HG03159 (cell line): ENCODE measurements at regions not wholly inside any gene's neighbourhood (a gene's known extent, or its start where the extent isn't known, plus 50 kb on each side); places are given as distances from the start of the nearest gene placed in this dataset.
A peak's percentile ranks its signal among the peaks of the same experiment; 100 is the strongest.
"Not testable (repeated sequence)": the region's sequence is repeated elsewhere in the genome, so short reads cannot be mapped to it uniquely, and the experiment has no call there.

Source experiments
- ATAC-seq: cut with Tn5 transposase; IDR thresholded peaks from one replicate; pipeline ENCODE4 v1.9.1; 2021; ENCODE audit warnings: mild to moderate bottlenecking, moderate library complexity; ENCODE audit not compliant: unreplicated experiment

DNA sequence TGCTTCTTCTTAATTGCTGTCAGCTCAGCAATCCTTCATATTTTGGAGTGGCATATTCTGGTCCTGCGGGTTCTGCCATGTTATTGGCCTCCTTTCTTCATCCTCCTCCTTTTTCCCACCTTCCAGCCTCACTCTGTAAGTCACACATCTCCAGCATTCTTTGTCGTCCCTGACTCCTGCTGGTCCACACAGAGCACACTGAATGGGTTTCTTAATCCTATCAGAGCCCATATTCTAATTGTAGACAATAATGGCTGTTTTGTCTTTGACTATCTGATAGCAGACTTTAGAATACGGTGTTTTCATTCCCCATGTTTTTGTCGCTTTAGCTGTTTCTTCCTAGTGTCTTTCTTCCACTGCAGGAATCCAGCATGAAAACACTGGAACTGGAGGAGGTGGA, 389.6 kb downstream of the REEP3 start:
- no peak for ATAC-seq

DNA sequence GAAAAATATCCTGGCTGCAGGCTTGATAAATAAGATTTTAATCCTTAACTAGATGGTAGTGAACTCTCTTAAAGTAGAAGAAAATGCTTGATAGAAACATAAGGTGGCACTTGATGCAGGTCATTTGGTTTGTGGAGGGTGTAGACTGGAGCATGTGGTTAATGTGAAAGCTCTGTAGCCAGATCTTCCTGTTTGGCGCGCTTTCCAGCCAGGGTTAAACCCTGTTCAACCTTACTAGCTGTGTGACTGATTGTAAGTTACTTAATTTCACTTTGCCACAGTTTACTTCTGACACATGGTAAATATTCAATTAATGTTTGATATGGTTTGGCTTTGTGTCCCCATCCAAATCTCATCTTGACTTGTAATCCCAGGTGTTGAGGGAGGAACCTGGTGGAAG, 394.0 kb downstream of the REEP3 start:
- no peak for ATAC-seq

DNA sequence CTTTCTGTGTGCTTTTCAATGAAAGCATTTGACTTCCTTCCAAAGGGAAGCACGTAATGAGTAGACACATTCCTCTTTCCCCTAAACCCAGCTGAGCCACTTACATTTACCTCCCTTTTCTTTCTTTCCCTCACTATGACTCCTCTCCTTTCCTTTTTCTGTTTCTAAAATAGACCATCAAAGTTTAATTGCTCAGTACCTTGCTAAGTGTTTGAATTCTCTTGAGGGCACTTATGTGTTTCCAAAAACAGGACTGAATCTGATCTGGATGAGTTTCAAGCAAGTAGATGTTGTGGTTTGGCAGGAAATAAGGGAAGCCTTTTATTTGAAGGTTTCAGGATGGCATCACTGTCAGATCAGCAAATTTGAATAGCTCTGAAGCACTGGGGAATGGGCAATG, 396.2 kb downstream of the REEP3 start:
- ATAC-seq, result no peak

GRCh38 chr10:63919575-63920279, 398.5 kb downstream of the REEP3 start:
- ATAC-seq, result no peak

DNA sequence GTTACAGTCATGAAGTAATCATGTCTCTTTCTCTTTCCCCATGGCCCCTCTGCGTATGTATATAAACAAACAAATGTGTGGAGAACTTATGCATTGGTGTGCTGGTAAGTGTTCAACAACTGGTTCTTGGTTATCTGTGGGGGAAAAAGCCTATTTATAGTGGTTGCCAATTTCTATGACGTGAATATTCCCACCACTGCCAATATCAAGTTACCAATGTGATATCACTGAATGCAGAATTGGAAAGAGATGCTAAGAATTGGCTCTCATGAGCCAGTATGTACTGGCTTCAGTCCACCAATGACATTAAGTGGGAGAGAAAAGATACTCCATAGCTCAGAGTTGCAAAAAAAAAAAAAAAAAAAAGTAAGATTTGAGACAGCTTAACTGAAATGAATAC, 399.7 kb downstream of the REEP3 start:
- ATAC-seq, result no peak

DNA sequence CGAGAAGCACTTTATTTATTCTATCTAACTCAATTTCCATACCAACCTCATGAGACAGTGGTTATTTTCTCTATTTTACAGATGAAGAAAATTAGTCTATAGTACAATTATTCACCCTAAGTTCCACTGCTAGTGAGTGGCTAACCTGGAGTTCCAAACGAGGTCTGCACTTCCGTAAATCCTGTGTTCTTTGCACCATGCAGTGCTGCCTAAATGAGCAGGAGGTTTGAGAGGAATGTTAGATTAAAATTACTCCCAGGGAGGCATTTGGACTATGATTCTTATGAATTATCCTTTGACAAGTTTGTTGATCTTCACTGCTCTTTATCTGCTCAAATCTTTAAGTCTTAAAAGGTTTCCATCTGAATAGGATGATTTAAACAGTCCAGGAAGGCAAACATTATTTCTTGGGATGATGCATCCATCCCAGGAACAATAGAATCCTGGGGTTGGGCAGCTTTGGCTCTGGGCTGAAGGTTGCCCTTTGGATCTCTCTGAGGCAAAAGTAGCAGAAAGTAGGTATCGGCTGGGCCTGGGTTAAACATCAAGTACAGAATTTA, 400.8 kb downstream of the REEP3 start:
- no peak for ATAC-seq

- no peak for ATAC-seq
These were observed 401.5 kb downstream of the REEP3 start for GRCh38 chr10:63922468-63923284.

- ATAC-seq, result no peak
These were observed 408.7 kb downstream of the REEP3 start for GRCh38 chr10:63929831-63930467.

GRCh38 chr10:63930584-63930983, 409.4 kb downstream of the REEP3 start:
- no peak for ATAC-seq

DNA sequence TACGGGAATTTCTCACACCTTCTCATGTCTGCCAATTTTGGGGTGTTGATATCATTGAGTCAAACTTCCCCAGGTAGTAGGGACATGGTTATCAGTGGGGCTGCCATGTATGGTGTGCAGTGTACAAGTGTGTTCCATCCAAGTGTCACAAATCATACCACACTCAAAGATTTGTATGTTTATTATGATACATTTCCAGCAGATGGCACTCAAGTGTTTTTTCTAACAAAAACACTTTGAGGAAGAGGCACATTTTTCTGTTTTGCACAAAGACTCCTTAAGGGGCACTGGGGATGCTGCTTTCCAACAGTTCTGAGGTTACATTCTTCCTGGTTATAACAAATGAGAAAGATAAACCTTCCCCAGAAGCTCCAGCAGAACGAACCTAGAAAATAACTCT, 414.5 kb downstream of the REEP3 start:
- no peak for ATAC-seq

DNA sequence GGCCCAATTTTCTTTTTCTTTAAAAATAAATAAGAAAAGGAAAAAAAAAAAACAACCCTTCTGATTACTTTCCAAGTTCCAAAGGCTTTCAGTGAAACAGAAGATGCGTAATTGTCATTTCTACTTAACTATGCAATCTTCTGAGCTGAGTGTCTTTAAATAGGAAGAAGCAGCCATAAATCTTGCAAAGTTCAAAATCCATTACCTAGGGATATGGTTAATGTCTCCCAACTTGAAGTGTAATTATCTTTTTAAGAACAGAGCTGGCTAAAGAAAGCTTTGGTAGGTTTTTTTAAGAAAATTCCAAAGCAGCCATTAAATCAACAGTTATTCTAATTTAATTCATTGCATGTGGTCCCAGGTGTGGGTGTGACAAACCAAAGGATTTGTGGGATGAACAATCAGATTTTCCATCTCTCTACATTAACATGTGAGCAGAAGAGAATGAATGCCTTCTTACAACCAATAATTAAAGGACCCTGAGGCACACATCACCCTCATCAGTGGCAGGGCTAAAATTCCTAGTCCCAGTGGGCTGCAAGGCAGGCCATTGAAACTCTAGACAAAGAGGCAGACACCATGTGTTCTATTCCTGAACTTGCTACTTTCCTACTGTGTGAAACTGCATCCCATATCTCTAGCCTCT, 419.2 kb downstream of the REEP3 start:
- ATAC-seq, result no peak

- no peak for ATAC-seq
These were observed 443.2 kb downstream of the REEP3 start for GRCh38 chr10:63964406-63964805.

DNA sequence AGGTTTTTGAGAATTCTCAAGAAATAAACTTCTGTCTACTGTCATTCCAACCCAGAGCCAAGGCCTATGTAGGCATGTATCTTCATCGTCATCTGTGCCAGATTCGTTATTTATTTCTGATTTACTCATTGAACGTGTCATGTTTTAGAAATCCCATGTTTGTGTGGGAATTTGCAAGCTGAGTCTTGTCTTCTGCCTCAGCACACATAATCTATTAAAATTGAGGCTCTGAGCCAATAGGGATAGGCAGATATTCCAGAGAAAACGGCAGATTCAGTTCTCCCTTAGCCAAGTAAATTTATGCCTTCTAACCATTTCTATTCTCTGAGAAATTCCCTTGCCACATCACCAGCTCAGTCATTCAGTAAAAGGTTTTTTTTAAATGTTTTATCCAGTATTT, 444.6 kb downstream of the REEP3 start:
- ATAC-seq, result no peak

DNA sequence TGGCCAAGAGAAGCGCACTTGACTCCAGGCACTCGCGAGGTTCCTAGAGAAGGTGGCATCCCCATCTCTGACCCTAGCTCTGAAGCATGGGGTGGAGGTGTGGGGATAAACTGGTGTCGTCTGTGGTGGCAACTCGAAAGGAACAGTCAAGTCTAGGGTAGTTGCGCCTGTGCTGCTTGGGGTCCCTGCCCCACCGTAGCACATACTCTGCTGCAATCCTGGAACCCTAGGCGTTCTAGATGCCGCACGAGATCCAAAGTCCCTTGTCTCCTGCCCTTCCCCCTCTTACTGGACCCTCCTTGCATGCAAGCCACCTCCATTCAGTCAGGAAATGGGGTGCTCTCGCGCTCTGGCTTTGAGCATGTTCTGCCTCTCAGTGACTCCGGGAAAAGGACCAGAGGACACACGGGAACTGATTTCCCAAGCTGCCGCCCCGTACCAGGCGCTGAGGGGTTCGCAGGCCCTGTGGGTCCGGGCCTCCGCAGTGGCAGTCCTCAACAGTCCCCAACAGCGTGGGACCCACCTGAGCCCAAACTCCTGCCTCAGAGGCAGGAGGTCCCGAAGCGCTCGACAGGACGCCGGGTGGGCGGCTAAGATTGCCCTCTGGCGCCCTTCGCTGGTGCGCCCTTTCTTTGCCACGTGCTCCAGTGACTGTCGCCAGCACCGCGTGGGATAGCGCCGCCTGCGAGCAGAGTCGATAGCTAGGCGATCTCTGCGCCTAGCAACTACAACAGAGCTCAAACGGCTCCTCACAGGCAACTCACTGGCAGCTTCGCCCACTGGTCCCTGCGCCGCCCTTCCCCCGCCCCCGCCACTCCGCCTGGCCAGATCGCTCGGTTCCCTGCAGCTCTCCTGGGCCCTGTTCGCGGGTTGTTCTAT, 452.0 kb downstream of the REEP3 start:
- ATAC-seq, result no peak

DNA sequence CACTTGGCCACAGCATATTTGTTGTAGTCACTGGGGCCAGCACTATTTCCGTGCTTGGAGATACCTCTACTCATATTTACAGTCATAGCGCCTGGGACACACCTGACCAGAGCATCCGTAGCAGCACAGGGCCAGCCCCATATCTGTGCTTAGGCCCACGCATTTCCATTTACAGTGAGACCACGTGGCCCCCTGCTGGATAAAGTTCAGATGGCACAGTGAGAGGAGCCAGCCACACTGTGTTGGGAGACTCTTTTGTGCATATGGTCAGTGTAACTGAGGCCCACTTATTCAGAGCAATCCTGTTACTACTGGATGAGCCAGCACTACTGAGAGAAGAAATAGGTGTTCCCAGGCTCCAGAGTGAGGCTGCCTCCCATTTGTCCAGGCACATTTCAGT, 455.3 kb downstream of the REEP3 start:
- ATAC-seq, result peak; percentile 94

DNA sequence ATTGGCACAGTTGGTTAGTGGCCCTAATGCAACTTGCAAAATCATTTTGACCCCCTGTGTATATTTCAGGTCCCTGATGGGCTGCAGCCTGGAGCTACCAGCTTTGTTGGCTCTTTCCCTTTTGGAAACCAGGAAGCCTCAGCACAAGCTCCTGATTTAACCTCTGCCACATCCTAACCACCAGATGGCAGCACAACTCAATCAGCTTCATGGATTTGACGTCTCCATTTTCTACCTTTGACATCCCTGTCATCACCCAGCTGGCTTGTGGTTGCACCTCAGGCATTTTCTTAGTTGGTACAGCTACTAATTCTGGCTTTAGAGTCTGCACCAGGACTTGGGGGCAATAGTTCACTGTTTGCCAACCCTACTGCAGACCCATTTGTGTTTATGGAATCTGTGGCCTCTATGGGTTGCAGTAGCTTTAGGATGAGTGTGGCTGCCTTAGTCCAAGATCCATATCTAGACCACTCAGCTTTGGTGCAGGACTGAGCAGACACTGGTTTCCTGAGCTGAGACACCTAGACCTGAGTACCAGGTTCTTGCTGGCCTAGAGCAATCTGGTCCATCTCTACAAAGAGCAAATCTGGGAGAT, 456.2 kb downstream of the REEP3 start:
- ATAC-seq, result peak; percentile 61

GRCh38 chr10:63980870-63981269, 459.7 kb downstream of the REEP3 start:
- ATAC-seq, result not testable (repeated sequence)

- not testable (repeated sequence) for ATAC-seq
These were observed 462.9 kb downstream of the REEP3 start for GRCh38 chr10:63984061-63984460.

- no peak for ATAC-seq
These were observed 465.3 kb downstream of the REEP3 start for GRCh38 chr10:63986536-63986935.

GRCh38 chr10:63987212-63987611, 466.0 kb downstream of the REEP3 start:
- no peak for ATAC-seq
